GOT3 (cell line): ENCODE measurements at regions not wholly inside any gene's neighbourhood (a gene's known extent, or its start where the extent isn't known, plus 50 kb on each side); places are given as distances from the start of the nearest gene placed in this dataset.

ENCODE experiments used
- DNase-seq: peaks from one replicate; lab custom pipeline; 2025; ENCODE audit warnings: mixed read lengths; lab: John Stamatoyannopoulos, UW

- no peak for DNase-seq
Observed at GRCh38 chr20:58069207-58069606, 159.2 kb downstream of the ANKRD60 start.

- no peak for DNase-seq
Observed at GRCh38 chr20:58065508-58066361, 162.7 kb downstream of the ANKRD60 start.

GRCh38 chr20:58064411-58065010 lies 163.9 kb downstream of the ANKRD60 start:
- no peak for DNase-seq

- DNase-seq, result no peak
Observed at GRCh38 chr20:58059260-58059544, 169.3 kb downstream of the ANKRD60 start.

- no peak for DNase-seq
Observed at GRCh38 chr20:58058421-58059259, 169.8 kb downstream of the ANKRD60 start.

GRCh38 chr20:58056921-58057686 lies 171.3 kb downstream of the ANKRD60 start:
- DNase-seq, result no peak

GRCh38 chr20:58056021-58056591 lies 172.3 kb downstream of the ANKRD60 start:
- no peak for DNase-seq

- DNase-seq, result no peak
Observed at GRCh38 chr20:58054780-58055373, 173.6 kb downstream of the ANKRD60 start.

- no peak for DNase-seq
Observed at GRCh38 chr20:58054082-58054779, 174.2 kb downstream of the ANKRD60 start.

- DNase-seq, result no peak
Observed at GRCh38 chr20:58053391-58054055, 174.9 kb downstream of the ANKRD60 start.

- no peak for DNase-seq
Observed at GRCh38 chr20:58051367-58051766, 177.1 kb downstream of the ANKRD60 start.

GRCh38 chr20:58048096-58048702 lies 180.3 kb downstream of the ANKRD60 start:
- DNase-seq, result peak; percentile 29

- no peak for DNase-seq
Observed at GRCh38 chr20:58046311-58046710, 182.1 kb downstream of the ANKRD60 start.

GRCh38 chr20:58045579-58045978 lies 182.9 kb downstream of the ANKRD60 start:
- no peak for DNase-seq

- DNase-seq, result no peak
Observed at GRCh38 chr20:58044931-58045555, 183.4 kb downstream of the ANKRD60 start.

- no peak for DNase-seq
Observed at GRCh38 chr20:58044286-58044685, 184.2 kb downstream of the ANKRD60 start.

- no peak for DNase-seq
Observed at GRCh38 chr20:58043236-58044140, 185.0 kb downstream of the ANKRD60 start.

- DNase-seq, result no peak
Observed at GRCh38 chr20:58042591-58042990, 185.9 kb downstream of the ANKRD60 start.
